ENCODE measurements at regions not wholly inside any gene's neighbourhood (a gene's known extent, or its start where the extent isn't known, plus 50 kb on each side); places are given as distances from the start of the nearest gene placed in this dataset.

DNA sequence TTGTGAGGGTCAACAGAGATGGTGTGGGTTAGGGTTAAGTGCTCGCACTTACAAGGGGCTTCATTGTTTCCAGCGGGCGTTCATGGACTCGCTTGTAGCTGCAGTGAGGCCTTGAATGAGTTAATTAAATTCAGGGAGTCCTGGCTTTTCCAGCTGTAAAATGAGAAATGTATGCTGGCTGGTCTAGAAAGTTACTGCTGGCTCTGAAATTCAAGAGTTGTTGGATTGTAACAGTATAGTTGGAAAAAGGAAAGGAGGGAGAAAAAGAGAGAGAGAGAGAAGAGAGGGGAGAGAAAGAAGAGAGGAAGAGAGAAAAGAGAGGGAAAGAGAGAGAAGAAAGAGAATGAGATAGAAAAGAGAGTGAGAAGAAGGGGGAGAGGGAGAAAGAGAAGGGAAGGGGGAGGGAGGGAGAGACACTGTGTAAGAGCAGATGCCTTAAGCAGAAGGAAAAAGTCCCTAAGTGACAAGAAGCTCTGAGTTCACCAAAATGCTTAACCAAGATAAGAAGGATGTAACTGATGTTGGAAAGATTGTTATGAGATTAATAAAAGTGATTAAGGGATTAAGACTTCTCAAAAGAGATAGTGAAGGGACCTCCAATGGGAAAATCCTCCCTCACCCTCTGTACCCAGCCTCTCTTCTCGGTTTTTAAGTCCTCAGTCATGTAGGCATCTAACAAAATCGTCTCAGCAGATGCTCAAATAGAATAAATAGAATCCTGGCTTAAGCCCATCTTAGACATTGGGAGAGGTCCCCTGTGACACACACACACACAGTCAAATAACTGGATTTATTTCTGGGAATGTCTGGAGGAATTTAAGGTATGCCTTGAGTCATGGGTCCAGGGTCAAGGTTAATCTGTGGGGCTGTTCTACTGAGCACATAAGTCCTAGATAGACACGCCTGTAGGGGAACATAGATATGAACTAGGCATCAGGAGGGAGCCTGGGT is 477.9 kb downstream of the MIAT start:
- H3K27ac ChIP-seq: no peak overlapping the region
- 83 to 84% methylated on average over 7 of the region's 7 CpGs for WGBS, 2 donors
- intact Hi-C loops (cut with DNase I): no loop called here

DNA sequence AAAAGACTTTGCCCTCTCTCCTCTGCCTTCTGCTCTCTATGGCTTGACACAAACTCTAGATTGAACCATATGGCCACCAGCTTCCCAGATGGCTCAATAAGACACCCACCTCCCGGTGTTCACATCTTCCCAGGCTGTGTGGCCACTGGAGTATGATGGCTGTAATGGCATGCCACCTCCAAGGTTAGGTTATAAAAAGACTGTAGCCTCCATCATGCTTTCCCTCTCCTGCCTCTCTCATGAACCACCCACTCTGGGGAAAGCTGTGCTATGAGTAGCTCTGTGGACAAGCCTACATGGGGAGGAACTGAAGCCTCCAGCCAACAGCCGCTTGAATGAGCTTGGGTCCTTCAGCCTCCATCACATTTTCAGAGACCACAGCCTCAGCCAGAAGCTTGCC is 479.2 kb downstream of the MIAT start:
- DNase-seq: no peak
- no peak for TF ChIP-seq POLR2A (IDR thresholded peaks at IDR 0.05)
- no peak for TF ChIP-seq CTCF (IDR thresholded peaks at IDR 0.05)
- 91 to 97% methylated on average over 2 of the region's 2 CpGs for WGBS, 2 donors
- Histone ChIP-seq H3K4me3 (replicated peaks in 1 of 3) (no peak overlapping the region), H3K4me1 (peaks cover 9% of the 10 kb centered on the region in 2 donors), H3K27me3 (no peaks in the 10 kb centered on the region), H3K9me3 (no peaks in the 10 kb centered on the region), H3K36me3 (no peaks in the 10 kb centered on the region), H3K27ac (no peak overlapping the region)
- intact Hi-C loops (cut with DNase I): no loop called here

More for the DNA sequence above, 477.9 kb downstream of the MIAT start:
- Histone ChIP-seq H3K4me3 (replicated peaks in 1 of 3) (no peak overlapping the region), H3K9me3 (no peaks in the 10 kb centered on the region), H3K36me3 (no peaks in the 10 kb centered on the region), H3K4me1 (peaks cover 9 to 12% of the 10 kb centered on the region in 2 donors), H3K27me3 (no peaks in the 10 kb centered on the region)
- no peak for DNase-seq
- TF ChIP-seq CTCF (IDR thresholded peaks at IDR 0.05) (no peak), POLR2A (IDR thresholded peaks at IDR 0.05) (no peak)

GRCh38 chr22:27137871-27138337 is 480.5 kb downstream of the MIAT start:
- no peak overlapping the region for H3K4me3 ChIP-seq (replicated peaks in 1 of 3)
- TF ChIP-seq POLR2A (IDR thresholded peaks at IDR 0.05) (no peak), CTCF (IDR thresholded peaks at IDR 0.05) (no peak)
- no peak for DNase-seq
- no peak overlapping the region for H3K27ac ChIP-seq
- intact Hi-C loops (cut with DNase I): no loop called here
- H3K36me3 ChIP-seq: no peaks in the 10 kb centered on the region
- H3K27me3 ChIP-seq: no peaks in the 10 kb centered on the region
- peaks cover 9% of the 10 kb centered on the region in 2 donors for H3K4me1 ChIP-seq
- no peaks in the 10 kb centered on the region for H3K9me3 ChIP-seq
- 84 to 88% methylated on average over 8 to 10 of the region's 13 CpGs for WGBS, 2 donors

DNA sequence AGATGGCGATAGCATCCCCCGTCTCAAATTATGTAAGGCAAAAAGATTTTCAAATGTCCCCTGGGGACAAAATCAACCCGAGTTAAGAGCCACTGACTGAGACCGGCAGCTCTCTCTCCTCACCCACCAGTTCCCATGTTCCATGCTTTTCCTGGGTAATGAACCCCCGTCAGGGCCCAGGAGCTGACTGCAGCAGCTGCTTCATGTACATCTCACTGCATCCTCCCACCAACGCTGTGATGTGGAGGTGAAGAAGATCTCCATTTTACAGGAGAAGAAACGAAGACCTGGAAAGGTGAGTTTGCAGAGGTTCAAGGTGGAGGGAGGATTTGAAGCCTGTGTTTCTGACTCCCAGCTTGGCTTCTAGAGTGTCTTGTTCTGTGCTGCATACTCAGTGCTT is 481.1 kb downstream of the MIAT start:
- peaks cover 9% of the 10 kb centered on the region in 2 donors for H3K4me1 ChIP-seq
- no peaks in the 10 kb centered on the region for H3K27me3 ChIP-seq
- H3K4me3 ChIP-seq (replicated peaks in 1 of 3): no peak overlapping the region
- WGBS, 2 donors: 88 to 95% methylated on average over 7 of the region's 7 CpGs
- H3K9me3 ChIP-seq: no peaks in the 10 kb centered on the region
- no peak for DNase-seq
- H3K36me3 ChIP-seq: no peaks in the 10 kb centered on the region
- intact Hi-C loops (cut with DNase I): no loop called here
- TF ChIP-seq POLR2A (IDR thresholded peaks at IDR 0.05) (no peak), CTCF (IDR thresholded peaks at IDR 0.05) (no peak)
- H3K27ac ChIP-seq: no peak overlapping the region

DNA sequence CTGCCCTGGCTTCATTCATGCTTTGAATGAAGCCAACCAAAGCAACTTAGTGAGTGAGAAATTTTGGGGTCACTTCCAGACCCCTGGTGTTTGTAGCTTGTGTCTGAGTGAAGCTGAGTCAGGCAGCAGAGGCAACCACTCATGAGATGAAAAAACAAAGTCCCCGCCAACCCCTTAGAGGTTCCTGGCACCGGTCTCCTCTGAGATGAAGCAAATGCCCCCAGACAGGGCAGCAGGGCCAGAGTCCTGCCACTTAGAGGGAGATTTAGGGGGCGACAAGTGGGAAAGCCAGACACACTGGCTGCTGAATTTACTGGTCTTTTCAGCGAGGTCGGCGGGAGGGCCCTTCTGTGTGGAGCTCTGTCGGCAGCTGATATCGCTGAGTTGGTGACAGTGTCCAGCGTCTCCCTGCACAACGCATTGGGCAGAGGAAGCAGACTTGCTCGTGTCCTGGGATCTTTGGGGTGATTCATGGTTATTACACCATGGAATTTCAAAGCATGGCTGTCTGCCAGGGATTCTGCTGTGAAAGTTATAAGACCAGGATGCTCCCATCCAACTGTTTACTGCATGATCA is 482.6 kb downstream of the MIAT start:
- Histone ChIP-seq H3K27ac (no peak overlapping the region), H3K36me3 (no peaks in the 10 kb centered on the region), H3K9me3 (no peaks in the 10 kb centered on the region), H3K27me3 (no peaks in the 10 kb centered on the region), H3K4me1 (peaks cover 9% of the 10 kb centered on the region in 2 donors), H3K4me3 (replicated peaks in 1 of 3) (no peak overlapping the region)
- TF ChIP-seq CTCF (IDR thresholded peaks at IDR 0.05): no peak
- intact Hi-C loops (cut with DNase I): no loop called here
- DNase-seq: peak; percentile 36 to 41
- 55 to 66% methylated on average over 8 to 11 of the region's 11 CpGs for WGBS, 2 donors
